Breast epithelium (tissue), 4 donors: ENCODE measurements at regions not wholly inside any gene's neighbourhood (a gene's known extent, or its start where the extent isn't known, plus 50 kb on each side); places are given as distances from the start of the nearest gene placed in this dataset.

Experiments used
- DNase-seq, 2 donors: peaks; one replicate each; pipeline ENCODE4 v3.0.0-alpha.2; 2019; ENCODE audit warnings: low spot score in 2 of 2
- H3K27ac ChIP-seq, 2 donors: fragments of 200-600 bp; sonication (generic) in 1 of 2; one replicate each; pipeline ENCODE4 v1.5.1; 2016 to 2019; ENCODE audit warnings: mild to moderate bottlenecking in 1 of 2
- H3K27me3 ChIP-seq, 2 donors: fragments of 200-600 bp; sonication (generic) in 1 of 2; one replicate each; pipeline versions ENCODE4 v1.5.1 to v1.6.0; 2017 to 2019; ENCODE audit warnings: control low read depth in 1 of 2, mild to moderate bottlenecking in 1 of 2
- H3K36me3 ChIP-seq: fragments of 200-600 bp; one replicate; pipeline ENCODE4 v1.5.1; 2019
- H3K4me1 ChIP-seq, 2 donors: fragments of 200-600 bp; sonication (generic); one replicate each; pipeline ENCODE4 v1.5.1; 2016 to 2019; ENCODE audit warnings: control low read depth in 1 of 2
- H3K4me3 ChIP-seq, 3 donors: fragments of 200-600 bp; sonication (generic); 1 replicate in 2 of 3; 2 replicates in 1 of 3; pipeline ENCODE4 v1.5.1; 2016 to 2019; ENCODE audit warnings: mild to moderate bottlenecking in 3 of 3, moderate library complexity in 2 of 3
- H3K9me3 ChIP-seq, 2 donors: fragments of 200-600 bp; sonication (generic) in 1 of 2; one replicate each; pipeline ENCODE4 v1.5.1; 2016 to 2019; ENCODE audit warnings: control low read depth in 1 of 2
- CTCF ChIP-seq, 3 donors: fragments of 450-650 bp; IDR thresholded peaks; one replicate each; pipeline ENCODE4 v1.5.1; 2016 to 2017; ENCODE audit warnings: antibody characterized with exemption in 3 of 3, mild to moderate bottlenecking in 3 of 3, moderate library complexity in 3 of 3
- POLR2A ChIP-seq: fragments of 450-650 bp; IDR thresholded peaks from one replicate; pipeline ENCODE4 v1.6.1; 2016; ENCODE audit warnings: antibody characterized with exemption, mild to moderate bottlenecking, moderate library complexity
- POLR2AphosphoS5 ChIP-seq, 3 donors: sonication (generic); formaldehyde crosslinking; IDR thresholded peaks; one replicate each; pipeline ENCODE4 v1.6.1; 2017; ENCODE audit warnings: antibody characterized with exemption in 3 of 3
- intact Hi-C: fragments of 100-400 bp; cut with DNase I; formaldehyde crosslinking; loops from one replicate; pipeline ENCODE4 v1.15.1; 2023; ENCODE audit warnings: low total_unique reads

GRCh38 chr2:166661824-166662223 is 167.8 kb upstream of the SCN7A start:
- TF ChIP-seq POLR2A = no peak
- TF ChIP-seq CTCF (IDR thresholded peaks at IDR 0.05) = no peak
- no peak for TF ChIP-seq POLR2AphosphoS5 (IDR thresholded peaks at IDR 0.05)
- Histone ChIP-seq H3K9me3 (no peaks in the 10 kb centered on the region), H3K36me3 (no peaks in the 10 kb centered on the region), H3K4me3 (no peak overlapping the region), H3K4me1 (no peaks in the 10 kb centered on the region), H3K27me3 (no peaks in the 10 kb centered on the region), H3K27ac (no peak overlapping the region)
- intact Hi-C loops = no loop called here
- DNase-seq = no peak

- intact Hi-C loops = no loop called here
- no peak for TF ChIP-seq POLR2A
- TF ChIP-seq POLR2AphosphoS5 (IDR thresholded peaks at IDR 0.05) = no peak
- TF ChIP-seq CTCF (IDR thresholded peaks at IDR 0.05) = no peak
- Histone ChIP-seq H3K27ac (no peak overlapping the region), H3K9me3 (no peaks in the 10 kb centered on the region), H3K4me3 (no peak overlapping the region), H3K36me3 (no peaks in the 10 kb centered on the region), H3K4me1 (no peaks in the 10 kb centered on the region), H3K27me3 (no peaks in the 10 kb centered on the region)
- DNase-seq = no peak
Measured at GRCh38 chr2:166661391-166661790, 167.3 kb upstream of the SCN7A start.

GRCh38 chr2:166658901-166659300 is 164.9 kb upstream of the SCN7A start:
- no peaks in the 10 kb centered on the region for H3K4me1 ChIP-seq
- intact Hi-C loops = no loop called here
- H3K27me3 ChIP-seq = no peaks in the 10 kb centered on the region
- no peaks in the 10 kb centered on the region for H3K9me3 ChIP-seq
- H3K36me3 ChIP-seq = no peaks in the 10 kb centered on the region
- TF ChIP-seq POLR2AphosphoS5 (IDR thresholded peaks at IDR 0.05) (no peak), CTCF (IDR thresholded peaks at IDR 0.05) (no peak), POLR2A (no peak)
- no peak overlapping the region for H3K4me3 ChIP-seq
- no peak for DNase-seq
- no peak overlapping the region for H3K27ac ChIP-seq

- Histone ChIP-seq H3K36me3 (no peaks in the 10 kb centered on the region), H3K4me3 (no peak overlapping the region), H3K4me1 (no peaks in the 10 kb centered on the region), H3K27me3 (no peaks in the 10 kb centered on the region), H3K9me3 (no peaks in the 10 kb centered on the region), H3K27ac (no peak overlapping the region)
- no peak for DNase-seq
- intact Hi-C loops = no loop called here
- TF ChIP-seq POLR2AphosphoS5 (IDR thresholded peaks at IDR 0.05) = no peak
- TF ChIP-seq CTCF (IDR thresholded peaks at IDR 0.05) = no peak
Measured at GRCh38 chr2:166653185-166653813, 159.2 kb upstream of the SCN7A start.

- H3K27me3 ChIP-seq = no peaks in the 10 kb centered on the region
- no peaks in the 10 kb centered on the region for H3K4me1 ChIP-seq
- H3K27ac ChIP-seq = no peak overlapping the region
- intact Hi-C loops = no loop called here
- H3K9me3 ChIP-seq = no peaks in the 10 kb centered on the region
- H3K36me3 ChIP-seq = no peaks in the 10 kb centered on the region
- no peak overlapping the region for H3K4me3 ChIP-seq
- TF ChIP-seq POLR2AphosphoS5 (IDR thresholded peaks at IDR 0.05) (no peak), CTCF (IDR thresholded peaks at IDR 0.05) (no peak), POLR2A (no peak)
- DNase-seq = no peak
Measured at GRCh38 chr2:166651991-166652390, 157.9 kb upstream of the SCN7A start.
